ENCODE measurements at regions not wholly inside any gene's neighbourhood (a gene's known extent, or its start where the extent isn't known, plus 50 kb on each side); places are given as distances from the start of the nearest gene placed in this dataset.

DNA sequence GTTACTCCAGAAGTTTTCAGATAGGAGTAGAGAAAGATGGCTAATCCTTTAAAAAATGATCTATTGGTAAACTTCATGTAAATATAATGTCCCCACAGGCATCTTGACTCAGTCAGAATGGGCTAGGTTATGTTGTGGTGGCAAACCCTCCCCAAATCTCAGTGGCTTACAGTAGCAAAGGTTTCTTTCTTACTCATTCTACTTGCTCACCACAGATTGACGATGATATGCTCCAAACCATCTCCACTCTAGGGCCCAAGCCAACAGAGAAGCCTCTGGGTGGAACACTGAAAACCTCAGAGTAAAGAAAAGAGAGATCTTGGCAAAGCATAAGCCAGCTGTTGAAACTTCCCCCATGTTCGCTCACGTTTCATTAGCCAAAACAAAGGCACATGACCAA, 146.4 kb downstream of the EMP1 start:
- Mint-ChIP-seq H3K4me1 (no peaks in the 10 kb centered on the region), H3K4me3 (no peak overlapping the region), H3K27ac (no peak overlapping the region), H3K27me3 (ENCODE audit: low read depth in 2 of 2) (peaks cover 10 to 13% of the 10 kb centered on the region in 2 donors), H3K36me3 (no peaks in the 10 kb centered on the region), H3K9me3 (no peaks in the 10 kb centered on the region)
- no peak overlapping the region for H3K27ac ChIP-seq (ENCODE audit: low read length)
- ATAC-seq (no peak), DNase-seq (no peak)
- H3K4me1 ChIP-seq (ENCODE audit: control insufficient read depth, insufficient read depth, low read length), result no peaks in the 10 kb centered on the region
- no peaks in the 10 kb centered on the region for H3K9me3 ChIP-seq (ENCODE audit: control insufficient read depth, insufficient read depth, low read length)
- H3K36me3 ChIP-seq (ENCODE audit: control insufficient read depth, insufficient read depth, low read length), result no peaks in the 10 kb centered on the region
- no peaks in the 10 kb centered on the region for H3K27me3 ChIP-seq (ENCODE audit: control insufficient read depth, insufficient read depth, low read length)
- intact Hi-C loops (cut with micrococcal nuclease), result no loop called here
- TF ChIP-seq, protein P1, sequence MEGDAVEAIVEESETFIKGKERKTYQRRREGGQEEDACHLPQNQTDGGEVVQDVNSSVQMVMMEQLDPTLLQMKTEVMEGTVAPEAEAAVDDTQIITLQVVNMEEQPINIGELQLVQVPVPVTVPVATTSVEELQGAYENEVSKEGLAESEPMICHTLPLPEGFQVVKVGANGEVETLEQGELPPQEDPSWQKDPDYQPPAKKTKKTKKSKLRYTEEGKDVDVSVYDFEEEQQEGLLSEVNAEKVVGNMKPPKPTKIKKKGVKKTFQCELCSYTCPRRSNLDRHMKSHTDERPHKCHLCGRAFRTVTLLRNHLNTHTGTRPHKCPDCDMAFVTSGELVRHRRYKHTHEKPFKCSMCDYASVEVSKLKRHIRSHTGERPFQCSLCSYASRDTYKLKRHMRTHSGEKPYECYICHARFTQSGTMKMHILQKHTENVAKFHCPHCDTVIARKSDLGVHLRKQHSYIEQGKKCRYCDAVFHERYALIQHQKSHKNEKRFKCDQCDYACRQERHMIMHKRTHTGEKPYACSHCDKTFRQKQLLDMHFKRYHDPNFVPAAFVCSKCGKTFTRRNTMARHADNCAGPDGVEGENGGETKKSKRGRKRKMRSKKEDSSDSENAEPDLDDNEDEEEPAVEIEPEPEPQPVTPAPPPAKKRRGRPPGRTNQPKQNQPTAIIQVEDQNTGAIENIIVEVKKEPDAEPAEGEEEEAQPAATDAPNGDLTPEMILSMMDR (IDR thresholded peaks at IDR 0.05), result no peak
- 70% methylated on average over 3 of the region's 3 CpGs for WGBS (ENCODE audit: insufficient coverage)
- H3K4me3 ChIP-seq (ENCODE audit: low read length), result no peak overlapping the region

DNA sequence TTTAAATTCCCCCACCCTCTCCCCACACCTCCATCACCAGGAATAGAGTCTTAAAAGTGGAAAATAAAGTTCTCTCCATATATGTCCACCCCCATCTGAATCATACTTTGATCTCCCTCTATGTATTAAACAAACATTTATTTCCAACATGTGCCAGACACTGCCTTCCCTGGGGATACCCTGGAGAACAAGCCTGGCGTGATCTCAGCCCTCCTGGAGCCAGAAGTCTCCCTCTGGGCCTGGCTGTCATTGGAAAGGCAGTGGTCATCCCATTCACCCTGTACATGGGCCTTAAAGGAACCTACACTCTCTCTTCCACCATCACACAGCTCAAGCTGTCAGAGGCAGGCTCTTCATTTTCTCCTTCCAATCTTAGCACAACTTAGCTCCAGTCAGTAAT, 143.6 kb downstream of the EMP1 start:
- no peak overlapping the region for H3K4me3 ChIP-seq (ENCODE audit: low read length)
- no peaks in the 10 kb centered on the region for H3K4me1 ChIP-seq (ENCODE audit: control insufficient read depth, insufficient read depth, low read length)
- Mint-ChIP-seq H3K4me3 (no peak overlapping the region), H3K9me3 (no peaks in the 10 kb centered on the region), H3K27ac (no peak overlapping the region), H3K4me1 (no peaks in the 10 kb centered on the region), H3K27me3 (ENCODE audit: low read depth in 2 of 2) (peaks cover 10% of the 10 kb centered on the region in 2 donors), H3K36me3 (no peaks in the 10 kb centered on the region)
- no peaks in the 10 kb centered on the region for H3K27me3 ChIP-seq (ENCODE audit: control insufficient read depth, insufficient read depth, low read length)
- TF ChIP-seq, protein P1 (IDR thresholded peaks at IDR 0.05), result no peak
- no peaks in the 10 kb centered on the region for H3K36me3 ChIP-seq (ENCODE audit: control insufficient read depth, insufficient read depth, low read length)
- DNase-seq (no peak), ATAC-seq (no peak)
- WGBS (ENCODE audit: insufficient coverage), result 71% methylated on average over 1 of the region's 1 CpG
- intact Hi-C loops (cut with micrococcal nuclease), result no loop called here
- H3K9me3 ChIP-seq (ENCODE audit: control insufficient read depth, insufficient read depth, low read length), result no peaks in the 10 kb centered on the region
- H3K27ac ChIP-seq (ENCODE audit: low read length), result no peak overlapping the region

DNA sequence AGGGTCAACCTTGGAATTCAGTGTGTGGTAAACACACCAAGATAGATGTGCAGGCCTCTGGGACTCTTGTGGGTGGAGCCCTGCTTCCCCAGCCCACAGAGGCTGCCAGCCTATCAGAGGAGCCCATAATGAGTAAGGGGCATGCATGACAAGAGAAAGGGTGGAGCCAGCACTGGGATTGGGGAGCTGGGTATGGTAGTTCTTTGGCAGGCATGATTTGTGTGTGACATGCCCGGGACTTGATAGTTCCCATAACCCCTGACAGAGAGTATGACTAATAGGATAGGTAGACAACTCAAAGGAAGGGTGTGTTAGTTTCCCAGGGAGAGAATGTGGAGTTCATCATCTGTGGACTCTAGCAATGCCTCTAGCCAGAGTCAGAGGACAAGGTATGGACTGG, 143.0 kb downstream of the EMP1 start:
- TF ChIP-seq, protein P1 (IDR thresholded peaks at IDR 0.05), result no peak
- Histone ChIP-seq H3K4me1 (ENCODE audit: control insufficient read depth, insufficient read depth, low read length) (no peaks in the 10 kb centered on the region), H3K27ac (ENCODE audit: low read length) (no peak overlapping the region), H3K4me3 (ENCODE audit: low read length) (no peak overlapping the region), H3K36me3 (ENCODE audit: control insufficient read depth, insufficient read depth, low read length) (no peaks in the 10 kb centered on the region), H3K9me3 (ENCODE audit: control insufficient read depth, insufficient read depth, low read length) (no peaks in the 10 kb centered on the region), H3K27me3 (ENCODE audit: control insufficient read depth, insufficient read depth, low read length) (no peaks in the 10 kb centered on the region)
- no peak overlapping the region for H3K27ac Mint-ChIP-seq
- H3K9me3 Mint-ChIP-seq, result no peaks in the 10 kb centered on the region
- intact Hi-C loops (cut with micrococcal nuclease), result no loop called here
- H3K27me3 Mint-ChIP-seq (ENCODE audit: low read depth in 2 of 2), result peaks cover 10 to 12% of the 10 kb centered on the region in 2 donors
- H3K4me3 Mint-ChIP-seq, result no peak overlapping the region
- no peak for DNase-seq
- ATAC-seq, result no peak
- no peaks in the 10 kb centered on the region for H3K36me3 Mint-ChIP-seq
- 75% methylated on average over 1 of the region's 1 CpG for WGBS (ENCODE audit: insufficient coverage)
- H3K4me1 Mint-ChIP-seq, result no peaks in the 10 kb centered on the region

DNA sequence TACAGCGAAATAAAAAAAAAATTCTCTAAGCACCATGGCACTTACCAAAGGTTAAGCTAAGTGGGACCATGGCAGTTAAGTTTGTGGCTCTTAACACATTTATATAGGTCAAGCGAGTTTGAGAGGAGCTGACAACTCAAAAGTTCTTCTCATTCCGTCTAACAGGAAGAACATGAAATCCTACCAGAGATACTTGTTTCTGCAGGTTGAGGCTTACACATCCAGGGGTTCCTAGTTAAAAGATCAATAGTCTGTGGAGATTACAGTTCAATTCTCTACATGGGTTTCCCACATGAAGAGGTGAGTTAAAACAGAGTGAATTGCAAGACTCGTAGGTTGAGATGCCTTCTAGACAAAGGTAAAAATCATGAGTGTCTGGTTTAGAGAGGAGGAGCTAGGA, 142.6 kb downstream of the EMP1 start:
- peaks cover 10 to 12% of the 10 kb centered on the region in 2 donors for H3K27me3 Mint-ChIP-seq (ENCODE audit: low read depth in 2 of 2)
- Histone ChIP-seq H3K9me3 (ENCODE audit: control insufficient read depth, insufficient read depth, low read length) (no peaks in the 10 kb centered on the region), H3K27ac (ENCODE audit: low read length) (no peak overlapping the region), H3K27me3 (ENCODE audit: control insufficient read depth, insufficient read depth, low read length) (no peaks in the 10 kb centered on the region), H3K36me3 (ENCODE audit: control insufficient read depth, insufficient read depth, low read length) (no peaks in the 10 kb centered on the region), H3K4me1 (ENCODE audit: control insufficient read depth, insufficient read depth, low read length) (no peaks in the 10 kb centered on the region), H3K4me3 (ENCODE audit: low read length) (no peak overlapping the region)
- intact Hi-C loops (cut with micrococcal nuclease), result no loop called here
- DNase-seq (no peak), ATAC-seq (no peak)
- H3K9me3 Mint-ChIP-seq, result no peaks in the 10 kb centered on the region
- no peak overlapping the region for H3K4me3 Mint-ChIP-seq
- 91% methylated on average over 4 of the region's 4 CpGs for WGBS (ENCODE audit: insufficient coverage)
- H3K4me1 Mint-ChIP-seq, result no peaks in the 10 kb centered on the region
- H3K36me3 Mint-ChIP-seq, result no peaks in the 10 kb centered on the region
- TF ChIP-seq, protein P1 (IDR thresholded peaks at IDR 0.05), result no peak
- H3K27ac Mint-ChIP-seq, result no peak overlapping the region
